ENCODE measurements at regions not wholly inside any gene's neighbourhood (a gene's known extent, or its start where the extent isn't known, plus 50 kb on each side); places are given as distances from the start of the nearest gene placed in this dataset.
"Not testable (repeated sequence)": the region's sequence is repeated elsewhere in the genome, so short reads cannot be mapped to it uniquely, and the experiment has no call there.

DNA sequence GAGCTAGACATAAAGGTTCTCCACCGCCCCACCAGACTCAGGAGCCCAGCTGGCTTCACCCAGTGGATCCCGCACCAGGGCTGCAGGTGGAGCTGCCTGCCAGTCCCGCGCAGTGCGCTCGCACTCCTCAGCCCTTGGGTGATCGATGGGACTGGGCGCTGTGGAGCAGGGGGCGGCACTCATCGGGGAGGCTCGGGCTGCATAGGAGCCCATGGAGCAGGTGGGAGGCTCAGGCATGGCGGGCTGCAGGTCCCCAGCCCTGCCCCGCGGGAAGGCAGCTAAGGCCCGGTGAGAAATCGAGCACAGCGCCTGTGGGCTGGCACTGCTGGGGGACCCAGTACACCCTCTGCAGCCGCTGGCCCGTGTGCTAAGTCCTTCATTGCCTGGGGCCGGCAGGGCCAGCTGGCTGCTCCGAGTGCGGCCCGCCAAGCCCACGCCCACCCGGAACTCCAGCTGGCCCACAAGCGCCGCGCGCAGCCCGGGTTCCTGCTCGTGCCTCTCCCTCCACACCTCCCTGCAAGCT is 114.7 kb downstream of the RPLP1 start:
- not testable (repeated sequence) for H3K4me3 ChIP-seq (ENCODE audit: extremely low read depth, insufficient read depth, low read length, poor library complexity, severe bottlenecking); H3K27ac ChIP-seq (ENCODE audit: low read depth, low read length, severe bottlenecking); H3K9me3 ChIP-seq (ENCODE audit: control insufficient read depth, low read length); H3K36me3 ChIP-seq (ENCODE audit: control insufficient read depth, insufficient read depth, low read length); H3K4me1 ChIP-seq (ENCODE audit: control insufficient read depth, insufficient read depth, low read length, poor library complexity, severe bottlenecking)
- WGBS, 2 experiments (ENCODE audit: insufficient coverage in 2 of 2) = 90 to 96% methylated on average over 16 to 31 of the region's 31 CpGs

DNA sequence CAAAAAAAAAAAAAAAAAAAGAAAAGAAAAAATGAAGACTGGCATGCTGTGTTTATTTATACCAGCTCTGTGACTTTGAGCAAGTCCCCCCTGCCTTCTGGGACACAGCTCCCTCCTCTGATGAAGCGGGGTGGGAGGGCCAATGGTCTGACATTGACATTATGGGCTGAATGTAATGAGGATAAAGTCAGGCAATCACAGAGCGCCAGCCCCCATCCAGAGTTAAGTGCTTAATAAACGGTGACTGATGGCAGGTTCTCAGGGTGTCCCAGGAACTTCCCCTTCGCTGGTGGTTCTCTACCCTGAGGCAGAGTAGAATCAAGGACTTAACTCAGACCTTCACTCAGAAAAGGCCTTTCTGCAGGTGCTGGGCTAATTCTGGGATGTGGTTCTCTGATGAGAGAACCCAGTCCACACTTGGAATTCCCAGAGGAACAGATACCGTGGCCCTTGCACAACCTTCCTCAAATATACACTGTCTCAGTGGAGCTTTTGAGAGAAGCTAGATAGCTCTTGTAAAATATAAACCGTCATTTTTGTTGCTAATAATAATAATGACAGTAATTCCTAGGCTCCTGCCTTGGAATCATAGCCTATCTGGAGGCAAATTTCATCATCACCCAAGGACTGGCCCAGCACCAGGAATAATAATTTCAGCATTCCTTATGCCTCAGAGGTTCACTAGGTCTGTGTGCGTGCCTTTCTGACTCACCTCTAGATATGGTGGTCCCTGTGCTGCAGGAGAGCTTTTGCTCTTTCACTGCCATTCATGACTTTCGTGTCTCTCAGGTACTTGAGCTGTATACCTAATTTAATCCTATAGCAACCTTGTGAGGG is 115.8 kb downstream of the RPLP1 start:
- no peak overlapping the region for H3K27ac ChIP-seq (ENCODE audit: low read depth, low read length, severe bottlenecking)
- no peak overlapping the region for H3K4me3 ChIP-seq (ENCODE audit: extremely low read depth, insufficient read depth, low read length, poor library complexity, severe bottlenecking)
- peaks cover 1% of the 10 kb centered on the region for H3K4me1 ChIP-seq (ENCODE audit: control insufficient read depth, insufficient read depth, low read length, poor library complexity, severe bottlenecking)
- no peaks in the 10 kb centered on the region for H3K36me3 ChIP-seq (ENCODE audit: control insufficient read depth, insufficient read depth, low read length)
- no peaks in the 10 kb centered on the region for H3K9me3 ChIP-seq (ENCODE audit: control insufficient read depth, low read length)
- WGBS, 2 experiments (ENCODE audit: insufficient coverage in 2 of 2) = 90 to 93% methylated on average over 3 to 4 of the region's 8 CpGs

DNA sequence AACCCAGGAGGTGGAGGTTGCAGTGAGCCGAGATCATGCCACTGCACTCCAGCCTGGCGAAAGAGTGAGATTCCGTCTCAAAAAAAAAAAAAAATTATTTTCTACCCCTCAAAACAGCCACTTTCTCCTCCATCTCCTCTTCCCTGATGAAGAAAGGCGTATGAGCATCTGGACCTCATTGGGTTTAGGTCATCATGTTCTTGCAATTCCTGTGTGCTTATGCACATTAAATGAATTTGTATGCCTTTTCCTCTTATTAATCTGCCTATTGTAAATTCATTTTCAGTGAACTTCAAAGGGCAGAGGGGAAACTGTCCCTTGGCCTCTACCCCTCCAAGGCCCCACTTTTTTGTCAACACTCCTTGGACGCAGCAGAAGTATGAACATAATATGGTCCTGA is 117.8 kb downstream of the RPLP1 start:
- Histone ChIP-seq H3K9me3 (ENCODE audit: control insufficient read depth, low read length) (no peaks in the 10 kb centered on the region), H3K4me3 (ENCODE audit: extremely low read depth, insufficient read depth, low read length, poor library complexity, severe bottlenecking) (no peak overlapping the region), H3K27ac (ENCODE audit: low read depth, low read length, severe bottlenecking) (no peak overlapping the region), H3K36me3 (ENCODE audit: control insufficient read depth, insufficient read depth, low read length) (no peaks in the 10 kb centered on the region), H3K4me1 (ENCODE audit: control insufficient read depth, insufficient read depth, low read length, poor library complexity, severe bottlenecking) (peaks cover 16% of the 10 kb centered on the region)
- 0% methylated on average over 1 of the region's 5 CpGs for WGBS, 2 experiments (ENCODE audit: insufficient coverage in 2 of 2)

DNA sequence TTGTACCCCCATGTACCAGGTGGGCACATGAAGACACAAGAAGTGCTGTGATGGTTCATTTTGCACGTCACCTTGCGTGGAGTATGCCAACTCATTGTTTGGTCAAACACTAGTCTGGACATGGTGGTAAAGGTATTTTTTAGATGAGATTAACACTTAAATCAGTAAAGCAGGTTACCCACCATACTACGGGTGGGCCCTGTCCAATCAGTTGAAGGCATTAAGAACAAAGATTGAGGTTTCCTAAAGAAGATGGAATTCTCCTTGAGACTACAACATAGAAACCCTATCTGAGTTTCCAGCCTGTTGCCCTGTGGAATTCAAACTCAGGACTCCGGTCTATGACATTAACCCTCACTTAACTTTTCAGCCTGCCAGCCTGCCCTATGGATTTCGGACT is 118.4 kb downstream of the RPLP1 start:
- H3K27ac ChIP-seq (ENCODE audit: low read depth, low read length, severe bottlenecking) = no peak overlapping the region
- no peaks in the 10 kb centered on the region for H3K9me3 ChIP-seq (ENCODE audit: control insufficient read depth, low read length)
- H3K4me3 ChIP-seq (ENCODE audit: extremely low read depth, insufficient read depth, low read length, poor library complexity, severe bottlenecking) = no peak overlapping the region
- no peaks in the 10 kb centered on the region for H3K36me3 ChIP-seq (ENCODE audit: control insufficient read depth, insufficient read depth, low read length)
- WGBS, 2 experiments (ENCODE audit: insufficient coverage in 2 of 2) = 96 to 97% methylated on average over 3 of the region's 5 CpGs
- peaks cover 20% of the 10 kb centered on the region for H3K4me1 ChIP-seq (ENCODE audit: control insufficient read depth, insufficient read depth, low read length, poor library complexity, severe bottlenecking)

DNA sequence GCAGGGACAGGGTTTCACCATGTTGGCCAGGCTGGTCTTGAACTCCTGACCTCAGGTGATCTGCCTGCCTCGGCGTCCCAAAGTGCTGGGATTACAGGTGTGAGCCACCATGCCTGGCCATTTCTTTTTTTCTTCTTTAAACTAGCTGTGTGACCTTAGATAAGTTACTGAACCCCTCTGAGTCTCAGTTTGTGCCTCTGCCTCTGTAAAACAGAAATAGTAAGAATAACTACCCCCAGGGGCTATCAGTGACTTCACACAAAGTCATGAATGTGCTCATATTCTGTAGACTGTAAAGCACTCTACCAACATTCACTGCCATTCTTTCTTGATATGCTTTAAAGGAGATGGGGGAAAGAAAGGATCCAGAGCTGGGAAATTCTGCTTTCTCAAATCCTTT is 120.7 kb downstream of the RPLP1 start:
- not testable (repeated sequence) for H3K36me3 ChIP-seq (ENCODE audit: control insufficient read depth, insufficient read depth, low read length); H3K4me3 ChIP-seq (ENCODE audit: extremely low read depth, insufficient read depth, low read length, poor library complexity, severe bottlenecking); H3K9me3 ChIP-seq (ENCODE audit: control insufficient read depth, low read length); H3K27ac ChIP-seq (ENCODE audit: low read depth, low read length, severe bottlenecking)
- WGBS, 2 experiments (ENCODE audit: insufficient coverage in 2 of 2) = 91 to 100% methylated on average over 2 of the region's 2 CpGs
- peaks cover 27% of the 10 kb centered on the region for H3K4me1 ChIP-seq (ENCODE audit: control insufficient read depth, insufficient read depth, low read length, poor library complexity, severe bottlenecking)

DNA sequence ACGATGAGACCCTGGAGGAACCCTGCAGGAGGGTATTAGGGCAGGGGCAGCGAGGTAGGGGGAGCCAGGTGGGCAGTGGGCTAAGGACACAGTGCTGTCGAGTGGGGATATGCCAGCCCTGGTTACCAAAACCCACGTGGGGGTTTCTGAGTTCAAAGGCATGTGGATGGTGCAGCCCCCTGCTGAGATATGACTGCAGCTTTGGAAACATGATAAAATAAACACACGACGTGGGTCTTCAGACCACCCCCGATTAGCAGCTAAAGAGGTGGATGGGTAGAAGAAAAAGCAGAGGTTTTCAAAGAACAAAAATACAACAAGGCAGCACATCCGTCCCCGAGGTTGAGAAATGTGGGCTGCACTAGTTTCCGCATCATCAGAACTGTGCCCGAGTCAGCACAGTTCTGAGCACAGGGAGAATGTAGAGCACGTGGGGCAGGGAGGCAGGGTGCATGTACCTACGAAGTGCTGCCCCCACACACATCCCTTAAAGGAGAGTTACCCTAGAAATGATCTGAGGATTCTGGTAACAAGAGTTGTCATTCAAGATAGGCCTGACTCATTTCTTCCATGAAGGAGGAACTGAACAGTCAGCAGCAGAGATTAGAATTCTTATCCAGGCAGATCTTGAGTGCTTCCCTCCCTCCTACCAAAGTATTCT is 121.3 kb downstream of the RPLP1 start:
- H3K4me1 ChIP-seq (ENCODE audit: control insufficient read depth, insufficient read depth, low read length, poor library complexity, severe bottlenecking) = peaks cover 27% of the 10 kb centered on the region
- peak overlapping the region; percentile 4 for H3K27ac ChIP-seq (ENCODE audit: low read depth, low read length, severe bottlenecking)
- no peaks in the 10 kb centered on the region for H3K36me3 ChIP-seq (ENCODE audit: control insufficient read depth, insufficient read depth, low read length)
- H3K4me3 ChIP-seq (ENCODE audit: extremely low read depth, insufficient read depth, low read length, poor library complexity, severe bottlenecking) = no peak overlapping the region
- H3K9me3 ChIP-seq (ENCODE audit: control insufficient read depth, low read length) = no peaks in the 10 kb centered on the region
- WGBS, 2 experiments (ENCODE audit: insufficient coverage in 2 of 2) = 68 to 74% methylated on average over 12 of the region's 13 CpGs

DNA sequence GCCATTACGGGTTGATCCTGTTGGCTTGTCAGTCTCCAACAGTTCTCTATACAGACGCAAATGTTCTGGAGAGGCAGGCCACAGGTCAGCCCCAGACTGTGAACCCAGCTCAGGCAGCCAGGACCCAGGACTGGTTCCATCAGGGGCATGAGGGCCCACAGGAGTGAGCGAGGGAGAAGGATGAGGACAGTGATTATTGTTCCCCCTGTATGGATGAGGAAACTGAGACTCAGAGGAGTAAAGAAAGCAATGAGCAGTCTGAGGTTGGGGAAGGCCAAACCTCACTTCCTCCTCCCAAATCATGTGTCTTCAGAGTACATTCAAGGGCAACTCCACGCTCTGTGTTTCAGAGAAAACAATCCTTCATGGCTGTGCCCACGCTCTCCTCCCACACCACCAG is 121.9 kb downstream of the RPLP1 start:
- no peaks in the 10 kb centered on the region for H3K9me3 ChIP-seq (ENCODE audit: control insufficient read depth, low read length)
- no peak overlapping the region for H3K4me3 ChIP-seq (ENCODE audit: extremely low read depth, insufficient read depth, low read length, poor library complexity, severe bottlenecking)
- H3K27ac ChIP-seq (ENCODE audit: low read depth, low read length, severe bottlenecking) = peak overlapping the region; percentile 4
- no peaks in the 10 kb centered on the region for H3K36me3 ChIP-seq (ENCODE audit: control insufficient read depth, insufficient read depth, low read length)
- H3K4me1 ChIP-seq (ENCODE audit: control insufficient read depth, insufficient read depth, low read length, poor library complexity, severe bottlenecking) = peaks cover 27% of the 10 kb centered on the region
- WGBS, 2 experiments (ENCODE audit: insufficient coverage in 2 of 2) = 79 to 84% methylated on average over 5 of the region's 5 CpGs

DNA sequence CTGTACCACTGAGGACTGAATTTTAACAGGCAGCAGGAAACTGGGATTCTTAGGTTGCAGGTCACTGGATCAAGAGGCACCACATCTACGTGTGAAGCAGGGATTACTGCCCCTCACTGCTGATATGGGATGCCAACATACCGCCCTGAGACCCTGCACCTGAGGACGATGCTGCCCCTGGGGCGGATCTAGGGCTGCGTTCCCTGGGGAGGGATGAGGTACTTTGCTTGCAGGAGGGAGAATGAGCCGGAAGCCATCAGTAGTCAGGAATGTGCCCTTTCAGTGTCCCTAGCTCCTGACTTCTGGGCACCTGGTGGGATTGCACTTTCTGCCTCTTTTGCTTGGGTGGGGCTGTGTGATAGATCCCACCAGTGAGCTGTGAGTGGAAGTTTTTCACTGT is 122.8 kb downstream of the RPLP1 start:
- Histone ChIP-seq H3K4me3 (ENCODE audit: extremely low read depth, insufficient read depth, low read length, poor library complexity, severe bottlenecking) (no peak overlapping the region), H3K9me3 (ENCODE audit: control insufficient read depth, low read length) (no peaks in the 10 kb centered on the region), H3K4me1 (ENCODE audit: control insufficient read depth, insufficient read depth, low read length, poor library complexity, severe bottlenecking) (peaks cover 30% of the 10 kb centered on the region), H3K36me3 (ENCODE audit: control insufficient read depth, insufficient read depth, low read length) (no peaks in the 10 kb centered on the region), H3K27ac (ENCODE audit: low read depth, low read length, severe bottlenecking) (no peak overlapping the region)
- WGBS, 2 experiments (ENCODE audit: insufficient coverage in 2 of 2) = 91 to 93% methylated on average over 6 of the region's 6 CpGs

DNA sequence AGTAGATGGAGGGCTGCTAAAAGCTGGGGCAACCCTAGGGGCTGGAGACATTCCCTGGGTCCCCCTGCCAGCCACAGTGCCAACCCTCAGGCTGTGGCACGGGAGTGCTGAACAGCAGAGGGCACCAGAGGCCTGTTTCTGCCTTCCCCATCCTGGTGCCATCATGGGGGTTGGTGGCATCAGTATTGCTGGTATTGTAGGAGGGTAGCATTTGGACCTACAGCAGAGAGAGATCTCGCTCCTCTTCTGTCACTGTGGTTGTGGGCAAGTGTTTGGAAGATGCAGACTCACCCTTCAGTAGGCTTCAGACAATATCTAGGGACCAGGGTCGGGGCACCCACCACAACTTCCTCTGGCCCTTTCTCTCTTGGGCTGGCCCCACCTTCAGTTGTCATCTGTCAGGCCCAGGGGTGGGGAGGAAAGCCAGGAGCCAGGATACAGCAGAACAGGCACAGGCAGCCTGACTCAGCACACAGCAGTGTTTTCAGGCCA is 123.5 kb downstream of the RPLP1 start:
- Histone ChIP-seq H3K9me3 (ENCODE audit: control insufficient read depth, low read length) (no peaks in the 10 kb centered on the region), H3K27ac (ENCODE audit: low read depth, low read length, severe bottlenecking) (no peak overlapping the region), H3K4me3 (ENCODE audit: extremely low read depth, insufficient read depth, low read length, poor library complexity, severe bottlenecking) (no peak overlapping the region), H3K36me3 (ENCODE audit: control insufficient read depth, insufficient read depth, low read length) (no peaks in the 10 kb centered on the region), H3K4me1 (ENCODE audit: control insufficient read depth, insufficient read depth, low read length, poor library complexity, severe bottlenecking) (peaks cover 30% of the 10 kb centered on the region)
- WGBS, 2 experiments (ENCODE audit: insufficient coverage in 2 of 2) = 63 to 70% methylated on average over 1 to 2 of the region's 3 CpGs

DNA sequence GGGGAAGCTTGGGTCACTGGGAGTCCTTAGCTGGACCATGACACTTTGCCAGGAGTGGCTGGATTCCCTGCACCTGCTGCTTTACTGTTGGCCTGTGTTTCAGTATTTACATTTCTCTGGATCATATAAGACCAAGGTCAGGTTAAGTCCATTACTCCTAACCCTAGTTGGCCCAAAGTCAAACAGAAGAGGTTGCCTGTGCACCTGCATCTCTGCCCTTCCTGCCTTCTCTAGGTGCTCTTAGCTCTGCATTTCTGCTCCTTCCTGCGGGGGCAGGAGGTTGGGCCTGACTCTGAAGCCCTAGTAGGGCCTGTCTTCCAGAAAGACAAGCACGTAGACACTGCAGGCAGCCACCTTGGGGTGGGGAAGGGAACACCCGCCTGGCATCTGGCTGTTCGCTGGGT is 124.3 kb downstream of the RPLP1 start:
- H3K4me3 ChIP-seq (ENCODE audit: extremely low read depth, insufficient read depth, low read length, poor library complexity, severe bottlenecking) = no peak overlapping the region
- H3K9me3 ChIP-seq (ENCODE audit: control insufficient read depth, low read length) = no peaks in the 10 kb centered on the region
- H3K4me1 ChIP-seq (ENCODE audit: control insufficient read depth, insufficient read depth, low read length, poor library complexity, severe bottlenecking) = peaks cover 30% of the 10 kb centered on the region
- no peaks in the 10 kb centered on the region for H3K36me3 ChIP-seq (ENCODE audit: control insufficient read depth, insufficient read depth, low read length)
- 86 to 88% methylated on average over 1 to 3 of the region's 4 CpGs for whole genome bisulfite sequencing, 2 experiments (ENCODE audit: insufficient coverage in 2 of 2)
- H3K27ac ChIP-seq (ENCODE audit: low read depth, low read length, severe bottlenecking) = no peak overlapping the region

DNA sequence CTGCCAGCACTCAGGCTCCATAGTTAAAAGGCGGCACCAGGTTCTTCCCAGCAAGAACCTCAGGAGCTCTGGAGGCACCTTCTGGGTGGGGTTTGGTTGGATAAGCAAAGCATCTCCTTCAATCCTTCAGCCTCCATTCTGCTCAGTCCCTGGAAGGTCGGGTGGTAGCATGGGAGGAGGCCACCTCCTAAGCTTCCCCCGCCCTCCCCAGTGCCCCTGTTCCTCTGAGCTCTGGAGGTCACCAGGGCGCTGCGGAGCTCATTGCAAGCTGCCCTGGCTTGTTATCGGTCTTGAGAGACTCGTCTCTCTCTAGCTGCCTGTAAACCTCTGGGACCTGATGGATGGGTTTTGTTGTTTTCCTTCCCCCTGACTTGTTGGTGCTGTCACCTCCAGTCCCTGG is 124.8 kb downstream of the RPLP1 start:
- no peaks in the 10 kb centered on the region for H3K36me3 ChIP-seq (ENCODE audit: control insufficient read depth, insufficient read depth, low read length)
- H3K27ac ChIP-seq (ENCODE audit: low read depth, low read length, severe bottlenecking) = no peak overlapping the region
- WGBS, 2 experiments (ENCODE audit: insufficient coverage in 2 of 2) = 90 to 96% methylated on average over 4 to 7 of the region's 7 CpGs
- H3K4me1 ChIP-seq (ENCODE audit: control insufficient read depth, insufficient read depth, low read length, poor library complexity, severe bottlenecking) = peaks cover 30% of the 10 kb centered on the region
- no peaks in the 10 kb centered on the region for H3K9me3 ChIP-seq (ENCODE audit: control insufficient read depth, low read length)
- no peak overlapping the region for H3K4me3 ChIP-seq (ENCODE audit: extremely low read depth, insufficient read depth, low read length, poor library complexity, severe bottlenecking)
